ENCODE measurements at regions not wholly inside any gene's neighbourhood (a gene's known extent, or its start where the extent isn't known, plus 50 kb on each side); places are given as distances from the start of the nearest gene placed in this dataset.
A peak's percentile ranks its signal among the peaks of the same experiment; 100 is the strongest.

DNA sequence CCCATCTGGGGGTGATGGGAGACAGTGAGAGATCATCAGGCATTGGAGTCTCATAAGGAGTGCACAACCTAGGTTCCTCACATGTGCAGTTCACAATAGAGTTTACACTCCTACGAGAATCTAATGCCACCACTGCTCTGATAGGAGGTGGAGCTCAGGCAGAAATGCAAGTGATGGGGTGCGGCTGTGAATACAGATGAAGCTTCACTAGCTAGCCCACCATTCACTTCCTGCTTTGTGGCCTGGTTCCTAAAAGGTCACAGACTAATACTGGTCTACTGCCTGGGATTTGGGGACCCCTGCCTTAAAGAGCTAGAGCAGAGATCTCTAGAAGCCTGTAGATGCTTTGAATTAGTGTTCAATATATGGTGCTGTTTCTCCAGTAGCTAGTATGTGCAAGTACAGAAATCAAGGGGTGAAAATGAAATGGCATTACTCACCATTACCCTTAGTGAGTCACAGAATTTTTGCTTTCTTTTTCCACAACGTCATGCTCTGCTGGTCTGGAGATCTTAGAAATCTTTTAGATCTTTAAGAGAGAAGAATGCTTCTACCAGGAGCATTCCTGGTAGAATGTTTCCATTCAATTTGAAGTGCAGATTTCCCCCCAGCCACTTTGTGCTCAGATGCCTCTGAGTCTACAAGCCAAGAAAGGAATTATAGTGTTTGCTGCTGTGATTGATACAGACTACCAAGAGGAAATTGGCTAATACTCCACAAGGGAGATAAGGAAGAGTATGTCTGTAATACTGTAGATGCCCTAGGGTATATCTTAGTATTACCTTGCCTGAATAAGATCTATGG lies 2301.2 kb downstream of the PCDH9 start:
- Histone ChIP-seq H3K4me3 (replicated peaks in 1 of 2; ENCODE audit: low read depth in 1 of 2, low read length in 2 of 2) (no peak overlapping the region), H3K4me1 (ENCODE audit: control insufficient read depth in 1 of 2, insufficient read depth in 2 of 2, low read length in 2 of 2) (peaks cover 0 to 13% of the 10 kb centered on the region in 2 experiments; a peak in 3 of 4 replicates), H3K79me2 (ENCODE audit: insufficient read depth, low read length) (no peaks in the 10 kb centered on the region), H3K27ac (ENCODE audit: low read depth, low read length) (no peak overlapping the region), H3K9me3 (ENCODE audit: control insufficient read depth in 1 of 2, insufficient read depth in 1 of 2, low read depth in 1 of 2, low read length in 2 of 2) (no peaks in the 10 kb centered on the region), H2AFZ (ENCODE audit: low read depth, low read length, poor library complexity, severe bottlenecking) (peak overlapping the region; percentile 79), H3K9me2 (ENCODE audit: insufficient read depth) (no peaks in the 10 kb centered on the region), H3K27me3 (ENCODE audit: insufficient read depth, low read length) (no peaks in the 10 kb centered on the region), H3K36me3 (ENCODE audit: control insufficient read depth in 1 of 2, insufficient read depth in 2 of 2, low read length in 2 of 2) (no peaks in the 10 kb centered on the region), H4K20me1 (ENCODE audit: insufficient read depth) (no peaks in the 10 kb centered on the region; the same call in 1 of the 2 replicates), H3K9ac (ENCODE audit: low read length) (no peak overlapping the region), H3K4me2 (ENCODE audit: low read length) (peak overlapping the region; percentile 60)
- no TSS peak for BruUV-seq (replicated peaks)
- intact Hi-C loops (cut with micrococcal nuclease) = no loop called here
- DNase-seq (ENCODE audit: low read depth, low spot score) (peak; percentile 42), ATAC-seq (peak; percentile 66; the same call in 1 of the 2 replicates)
- ChIA-PET RAD21 (ENCODE audit: low non-redundant PET in 1 of 2, low total read pairs in 2 of 2, uncharacterized antibody in 2 of 2, unreplicated experiment in 2 of 2) (no interaction called here), POLR2A (no interaction called here), CTCF (no interaction called here)
- TF ChIP-seq FOSL1 (IDR thresholded peaks at IDR 0.05; ENCODE audit: low read depth) (peak; percentile 53; the same call in 1 of the 2 replicates), ELF1 (IDR thresholded peaks at IDR 0.05; ENCODE audit: borderline replicate concordance, low read depth) (no peak), SP1 (IDR thresholded peaks at IDR 0.05; ENCODE audit: low read depth) (no peak), JUND (IDR thresholded peaks at IDR 0.05) (peak; percentile 27; the same call in 1 of the 2 replicates)

DNA sequence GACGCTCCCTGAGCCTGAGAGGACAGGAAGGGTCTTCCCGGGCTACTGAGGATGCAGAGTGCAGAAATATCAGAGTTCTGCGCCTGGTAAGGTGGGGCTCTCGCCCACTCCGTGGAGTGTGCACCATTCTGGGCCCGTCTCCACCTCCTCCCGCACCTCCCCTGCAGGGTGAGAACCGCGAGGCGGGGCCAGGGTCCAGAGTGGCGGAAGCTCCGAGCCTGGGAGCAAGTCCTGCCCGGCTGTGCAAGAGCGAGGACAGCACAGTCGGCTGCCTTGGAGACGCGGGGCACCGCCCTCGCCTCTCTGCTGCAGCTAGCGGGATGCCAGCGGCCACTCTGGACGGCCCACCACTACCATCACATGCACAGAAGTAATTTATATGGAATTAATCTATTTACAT lies 2304.4 kb downstream of the PCDH9 start:
- Histone ChIP-seq H3K4me3 (replicated peaks in 1 of 2; ENCODE audit: low read depth in 1 of 2, low read length in 2 of 2) (no peak overlapping the region), H3K4me2 (ENCODE audit: low read length) (no peak overlapping the region), H3K27ac (ENCODE audit: low read depth, low read length) (no peak overlapping the region), H3K9me2 (ENCODE audit: insufficient read depth) (no peaks in the 10 kb centered on the region), H3K79me2 (ENCODE audit: insufficient read depth, low read length) (no peaks in the 10 kb centered on the region), H3K9ac (ENCODE audit: low read length) (no peak overlapping the region), H2AFZ (ENCODE audit: low read depth, low read length, poor library complexity, severe bottlenecking) (no peak overlapping the region), H3K27me3 (ENCODE audit: insufficient read depth, low read length) (no peaks in the 10 kb centered on the region), H3K36me3 (ENCODE audit: control insufficient read depth in 1 of 2, insufficient read depth in 2 of 2, low read length in 2 of 2) (no peaks in the 10 kb centered on the region), H3K9me3 (ENCODE audit: control insufficient read depth in 1 of 2, insufficient read depth in 1 of 2, low read depth in 1 of 2, low read length in 2 of 2) (no peaks in the 10 kb centered on the region), H3K4me1 (ENCODE audit: control insufficient read depth in 1 of 2, insufficient read depth in 2 of 2, low read length in 2 of 2) (peaks cover 0 to 13% of the 10 kb centered on the region in 2 experiments; a peak in 3 of 4 replicates), H4K20me1 (ENCODE audit: insufficient read depth) (no peaks in the 10 kb centered on the region)
- TF ChIP-seq, protein P1, sequence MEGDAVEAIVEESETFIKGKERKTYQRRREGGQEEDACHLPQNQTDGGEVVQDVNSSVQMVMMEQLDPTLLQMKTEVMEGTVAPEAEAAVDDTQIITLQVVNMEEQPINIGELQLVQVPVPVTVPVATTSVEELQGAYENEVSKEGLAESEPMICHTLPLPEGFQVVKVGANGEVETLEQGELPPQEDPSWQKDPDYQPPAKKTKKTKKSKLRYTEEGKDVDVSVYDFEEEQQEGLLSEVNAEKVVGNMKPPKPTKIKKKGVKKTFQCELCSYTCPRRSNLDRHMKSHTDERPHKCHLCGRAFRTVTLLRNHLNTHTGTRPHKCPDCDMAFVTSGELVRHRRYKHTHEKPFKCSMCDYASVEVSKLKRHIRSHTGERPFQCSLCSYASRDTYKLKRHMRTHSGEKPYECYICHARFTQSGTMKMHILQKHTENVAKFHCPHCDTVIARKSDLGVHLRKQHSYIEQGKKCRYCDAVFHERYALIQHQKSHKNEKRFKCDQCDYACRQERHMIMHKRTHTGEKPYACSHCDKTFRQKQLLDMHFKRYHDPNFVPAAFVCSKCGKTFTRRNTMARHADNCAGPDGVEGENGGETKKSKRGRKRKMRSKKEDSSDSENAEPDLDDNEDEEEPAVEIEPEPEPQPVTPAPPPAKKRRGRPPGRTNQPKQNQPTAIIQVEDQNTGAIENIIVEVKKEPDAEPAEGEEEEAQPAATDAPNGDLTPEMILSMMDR (IDR thresholded peaks at IDR 0.05 in 2 of 3, conservative IDR thresholded peaks at IDR 0.05 in 1 of 3; ENCODE audit: borderline replicate concordance in 1 of 3, insufficient read depth in 1 of 3, low read depth in 2 of 3, low read length in 2 of 3) = no peak
- no peak for TF ChIP-seq SRF (IDR thresholded peaks at IDR 0.05; ENCODE audit: low read depth)
- TF ChIP-seq CEBPB (IDR thresholded peaks at IDR 0.05; ENCODE audit: low read depth) = no peak
- TF ChIP-seq SP1 (IDR thresholded peaks at IDR 0.05; ENCODE audit: low read depth) = no peak
- TF ChIP-seq EGR1 (IDR thresholded peaks at IDR 0.05; ENCODE audit: low read depth) = no peak
- POLR2A ChIA-PET = no interaction called here
- BruUV-seq (replicated peaks) = no TSS peak
- intact Hi-C loops (cut with micrococcal nuclease) = no loop called here
- no peak for ATAC-seq
- RAD21 ChIA-PET (ENCODE audit: low non-redundant PET in 1 of 2, low total read pairs in 2 of 2, uncharacterized antibody in 2 of 2, unreplicated experiment in 2 of 2) = no interaction called here
- CTCF ChIA-PET = no interaction called here
- DNase-seq (ENCODE audit: low read depth, low spot score) = no peak

Data from HCT116 (cell line).